ENCODE measurements at regions not wholly inside any gene's neighbourhood (a gene's known extent, or its start where the extent isn't known, plus 50 kb on each side); places are given as distances from the start of the nearest gene placed in this dataset.
A peak's percentile ranks its signal among the peaks of the same experiment; 100 is the strongest.

DNA sequence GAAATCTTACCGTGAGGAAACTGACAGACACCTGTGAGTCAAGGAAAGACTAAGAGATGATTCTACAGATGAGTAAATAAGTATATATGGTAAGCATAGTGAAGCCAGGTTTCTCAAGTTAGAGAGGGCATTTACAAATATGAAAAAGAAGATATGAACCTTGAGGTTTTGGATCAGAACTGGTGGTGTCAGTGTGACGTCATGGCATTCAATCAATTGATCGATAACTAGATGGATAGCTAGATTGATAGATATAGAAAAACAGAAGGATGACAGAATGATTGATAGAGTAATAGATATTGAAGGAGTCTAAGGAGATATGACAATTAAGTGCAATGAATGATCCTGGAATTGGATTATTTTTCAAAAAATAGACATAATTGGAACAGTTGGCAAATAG, 350.2 kb upstream of the MC4R start:
- Histone ChIP-seq H3K4me1 (no peaks in the 10 kb centered on the region), H3K27me3 (no peaks in the 10 kb centered on the region), H3K4me3 (no peak overlapping the region), H3K27ac (no peak overlapping the region), H3K36me3 (no peaks in the 10 kb centered on the region), H3K9me3 (no peaks in the 10 kb centered on the region)
- ATAC-seq = no peak
- DNase-seq = no peak
- WGBS (ENCODE audit: insufficient coverage, low coverage, low lambda C conversion rate, missing lambda C conversion rate) = 54% methylated on average over 3 of the region's 3 CpGs
- TF ChIP-seq, protein P1, sequence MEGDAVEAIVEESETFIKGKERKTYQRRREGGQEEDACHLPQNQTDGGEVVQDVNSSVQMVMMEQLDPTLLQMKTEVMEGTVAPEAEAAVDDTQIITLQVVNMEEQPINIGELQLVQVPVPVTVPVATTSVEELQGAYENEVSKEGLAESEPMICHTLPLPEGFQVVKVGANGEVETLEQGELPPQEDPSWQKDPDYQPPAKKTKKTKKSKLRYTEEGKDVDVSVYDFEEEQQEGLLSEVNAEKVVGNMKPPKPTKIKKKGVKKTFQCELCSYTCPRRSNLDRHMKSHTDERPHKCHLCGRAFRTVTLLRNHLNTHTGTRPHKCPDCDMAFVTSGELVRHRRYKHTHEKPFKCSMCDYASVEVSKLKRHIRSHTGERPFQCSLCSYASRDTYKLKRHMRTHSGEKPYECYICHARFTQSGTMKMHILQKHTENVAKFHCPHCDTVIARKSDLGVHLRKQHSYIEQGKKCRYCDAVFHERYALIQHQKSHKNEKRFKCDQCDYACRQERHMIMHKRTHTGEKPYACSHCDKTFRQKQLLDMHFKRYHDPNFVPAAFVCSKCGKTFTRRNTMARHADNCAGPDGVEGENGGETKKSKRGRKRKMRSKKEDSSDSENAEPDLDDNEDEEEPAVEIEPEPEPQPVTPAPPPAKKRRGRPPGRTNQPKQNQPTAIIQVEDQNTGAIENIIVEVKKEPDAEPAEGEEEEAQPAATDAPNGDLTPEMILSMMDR (IDR thresholded peaks at IDR 0.05) = no peak
- no peak for TF ChIP-seq POLR2A (IDR thresholded peaks at IDR 0.05)
- intact Hi-C loops (cut with DNase I) = no loop called here

GRCh38 chr18:60732143-60732542, 359.6 kb upstream of the MC4R start:
- no peak overlapping the region for H3K4me3 ChIP-seq
- no peak for ATAC-seq
- no peak for TF ChIP-seq POLR2A (IDR thresholded peaks at IDR 0.05)
- TF ChIP-seq, protein P1 (IDR thresholded peaks at IDR 0.05) = no peak
- no peak overlapping the region for H3K27ac ChIP-seq
- no peak for DNase-seq
- no peaks in the 10 kb centered on the region for H3K9me3 ChIP-seq
- H3K4me1 ChIP-seq = no peaks in the 10 kb centered on the region
- H3K27me3 ChIP-seq = no peaks in the 10 kb centered on the region
- intact Hi-C loops (cut with DNase I) = no loop called here
- no peaks in the 10 kb centered on the region for H3K36me3 ChIP-seq
- 57% methylated on average over 1 of the region's 1 CpG for WGBS (ENCODE audit: insufficient coverage, low coverage, low lambda C conversion rate, missing lambda C conversion rate)

- TF ChIP-seq POLR2A (IDR thresholded peaks at IDR 0.05) = no peak
- TF ChIP-seq, protein P1 (IDR thresholded peaks at IDR 0.05) = no peak
- Histone ChIP-seq H3K4me3 (no peak overlapping the region), H3K27ac (no peak overlapping the region), H3K4me1 (no peaks in the 10 kb centered on the region), H3K9me3 (no peaks in the 10 kb centered on the region), H3K36me3 (no peaks in the 10 kb centered on the region), H3K27me3 (no peaks in the 10 kb centered on the region)
- WGBS (ENCODE audit: insufficient coverage, low coverage, low lambda C conversion rate, missing lambda C conversion rate) = no CpG with 5 or more reads among the region's 7 CpGs
- no peak for DNase-seq
- no peak for ATAC-seq
- intact Hi-C loops (cut with DNase I) = no loop called here
Observed at GRCh38 chr18:60739212-60739611, 366.6 kb upstream of the MC4R start.

- TF ChIP-seq, protein P1 (IDR thresholded peaks at IDR 0.05) = no peak
- TF ChIP-seq POLR2A (IDR thresholded peaks at IDR 0.05) = no peak
- H3K27ac ChIP-seq = no peak overlapping the region
- H3K4me3 ChIP-seq = no peak overlapping the region
- no peak for DNase-seq
- H3K36me3 ChIP-seq = no peaks in the 10 kb centered on the region
- H3K27me3 ChIP-seq = no peaks in the 10 kb centered on the region
- ATAC-seq = peak in 1 of 4 donors; percentile 28
- no peaks in the 10 kb centered on the region for H3K4me1 ChIP-seq
- no peaks in the 10 kb centered on the region for H3K9me3 ChIP-seq
- intact Hi-C loops (cut with DNase I) = no loop called here
- WGBS (ENCODE audit: insufficient coverage, low coverage, low lambda C conversion rate, missing lambda C conversion rate) = no CpG with 5 or more reads among the region's 8 CpGs
Observed at GRCh38 chr18:60740313-60740712, 367.7 kb upstream of the MC4R start.

DNA sequence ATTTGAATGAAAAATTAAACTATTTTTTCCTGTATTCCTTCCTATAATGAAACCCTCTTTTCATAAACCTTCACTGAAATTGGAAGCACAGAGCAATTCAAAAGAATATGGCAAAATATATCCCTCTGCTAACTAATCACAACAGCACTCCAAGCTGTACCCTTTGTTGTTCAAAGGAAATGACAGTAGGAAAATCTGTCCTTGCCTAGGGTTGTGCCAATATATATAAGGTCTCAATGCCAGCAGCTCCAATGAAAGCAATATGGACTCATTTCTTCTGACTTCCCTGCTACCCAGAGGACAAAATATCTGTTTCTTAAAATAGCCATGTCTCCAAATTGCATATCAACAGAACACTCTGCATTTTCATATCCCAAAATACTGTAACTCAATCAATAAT, 373.9 kb upstream of the MC4R start:
- no peak overlapping the region for H3K4me3 ChIP-seq
- no peaks in the 10 kb centered on the region for H3K4me1 ChIP-seq
- intact Hi-C loops (cut with DNase I) = no loop called here
- ATAC-seq (no peak), DNase-seq (no peak)
- no peak overlapping the region for H3K27ac ChIP-seq
- no peaks in the 10 kb centered on the region for H3K36me3 ChIP-seq
- H3K27me3 ChIP-seq = no peaks in the 10 kb centered on the region
- H3K9me3 ChIP-seq = no peaks in the 10 kb centered on the region
- TF ChIP-seq POLR2A (IDR thresholded peaks at IDR 0.05) = no peak
- TF ChIP-seq, protein P1 (IDR thresholded peaks at IDR 0.05) = no peak
